ENCODE measurements at regions not wholly inside any gene's neighbourhood (a gene's known extent, or its start where the extent isn't known, plus 50 kb on each side); places are given as distances from the start of the nearest gene placed in this dataset.

GRCh38 chr10:61549861-61550260 lies 96.7 kb upstream of the TMEM26 start:
- Histone ChIP-seq H3K27me3 (ENCODE audit: low read length) (no peaks in the 10 kb centered on the region), H3F3A (ENCODE audit: low read length, unreplicated experiment) (no peaks in the 10 kb centered on the region), H3K4me2 (ENCODE audit: low read length) (no peak overlapping the region), H3K4me1 (ENCODE audit: insufficient read depth, low read length) (no peaks in the 10 kb centered on the region), H3K79me2 (ENCODE audit: low read length) (no peaks in the 10 kb centered on the region), H2AFZ (ENCODE audit: low read length) (no peak overlapping the region), H3K9ac (ENCODE audit: low read length) (no peak overlapping the region), H3K36me3 (ENCODE audit: low read depth, low read length) (no peaks in the 10 kb centered on the region), H3K9me2 (replicated peaks; ENCODE audit: low read length) (no peaks in the 10 kb centered on the region), H3K27ac (ENCODE audit: low read length) (no peak overlapping the region), H3K9me3 (ENCODE audit: low read length) (no peaks in the 10 kb centered on the region), H3K4me3 (ENCODE audit: low read length) (no peak overlapping the region), H4K20me1 (ENCODE audit: low read length) (no peaks in the 10 kb centered on the region)
- TF ChIP-seq CTCF (conservative IDR thresholded peaks at IDR 0.05; ENCODE audit: low read depth, low read length) (no peak), EZH2phosphoT487 (IDR thresholded peaks at IDR 0.05; ENCODE audit: borderline replicate concordance, low read length) (no peak), EZH2 (IDR thresholded peaks at IDR 0.05; ENCODE audit: low read length, unreplicated experiment) (no peak)
- CTCF ChIA-PET: no interaction called here
- ATAC-seq (no peak), DNase-seq (no peak)
- no TSS peak for BruUV-seq (replicated peaks)
- POLR2A ChIA-PET (ENCODE audit: unreplicated experiment): interaction anchor here (0.7 kb wide), 1 partner anchor 267 kb away, joined by 5 read pairs; no protein-coding TSS in a partner anchor
- intact Hi-C loops (cut with micrococcal nuclease): no loop called here

- Histone ChIP-seq H3K4me1 (ENCODE audit: insufficient read depth, low read length) (no peaks in the 10 kb centered on the region), H3K9me2 (replicated peaks; ENCODE audit: low read length) (no peaks in the 10 kb centered on the region), H3K9ac (ENCODE audit: low read length) (no peak overlapping the region), H3K27ac (ENCODE audit: low read length) (no peak overlapping the region), H3K4me2 (ENCODE audit: low read length) (no peak overlapping the region), H4K20me1 (ENCODE audit: low read length) (no peaks in the 10 kb centered on the region), H3K36me3 (ENCODE audit: low read depth, low read length) (no peaks in the 10 kb centered on the region), H3K79me2 (ENCODE audit: low read length) (no peaks in the 10 kb centered on the region), H3K4me3 (ENCODE audit: low read length) (no peak overlapping the region), H3F3A (ENCODE audit: low read length, unreplicated experiment) (no peaks in the 10 kb centered on the region), H3K27me3 (ENCODE audit: low read length) (no peaks in the 10 kb centered on the region), H3K9me3 (ENCODE audit: low read length) (no peaks in the 10 kb centered on the region), H2AFZ (ENCODE audit: low read length) (no peak overlapping the region)
- TF ChIP-seq CTCF (conservative IDR thresholded peaks at IDR 0.05; ENCODE audit: low read depth, low read length): no peak
- no peak for TF ChIP-seq EZH2phosphoT487 (IDR thresholded peaks at IDR 0.05; ENCODE audit: borderline replicate concordance, low read length)
- TF ChIP-seq EZH2 (IDR thresholded peaks at IDR 0.05; ENCODE audit: low read length, unreplicated experiment): no peak
- ChIA-PET POLR2A (ENCODE audit: unreplicated experiment) (no interaction called here), CTCF (no interaction called here)
- BruUV-seq (replicated peaks): no TSS peak
- ATAC-seq (no peak), DNase-seq (no peak)
- intact Hi-C loops (cut with micrococcal nuclease): no loop called here
These were observed 95.2 kb upstream of the TMEM26 start for GRCh38 chr10:61548364-61548763.

DNA sequence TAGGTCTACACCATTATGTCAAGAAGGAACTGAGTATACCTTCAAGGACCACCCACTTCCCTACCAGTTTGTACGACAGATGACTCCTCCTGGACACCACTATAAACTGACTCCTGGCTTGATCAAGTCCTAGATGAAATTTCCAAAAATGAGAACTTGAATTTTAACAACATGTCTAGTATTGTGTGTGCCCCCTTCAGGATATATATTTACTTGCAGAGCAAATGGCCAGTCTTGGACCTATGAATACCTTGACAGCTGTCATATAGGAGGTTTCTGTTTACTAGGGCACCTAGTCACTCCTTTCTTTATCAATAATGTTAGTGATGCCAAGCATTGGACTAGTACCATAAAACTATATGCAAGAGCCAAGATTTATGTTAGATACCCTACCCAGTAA lies 94.1 kb upstream of the TMEM26 start:
- Histone ChIP-seq H3K9ac (ENCODE audit: low read length) (no peak overlapping the region), H3K79me2 (ENCODE audit: low read length) (no peaks in the 10 kb centered on the region), H3K9me3 (ENCODE audit: low read length) (no peaks in the 10 kb centered on the region), H3K4me2 (ENCODE audit: low read length) (no peak overlapping the region), H3K9me2 (replicated peaks; ENCODE audit: low read length) (no peaks in the 10 kb centered on the region), H3K27me3 (ENCODE audit: low read length) (no peaks in the 10 kb centered on the region), H3K4me1 (ENCODE audit: insufficient read depth, low read length) (no peaks in the 10 kb centered on the region), H3K4me3 (ENCODE audit: low read length) (no peak overlapping the region), H2AFZ (ENCODE audit: low read length) (no peak overlapping the region), H3K27ac (ENCODE audit: low read length) (no peak overlapping the region), H3K36me3 (ENCODE audit: low read depth, low read length) (no peaks in the 10 kb centered on the region), H3F3A (ENCODE audit: low read length, unreplicated experiment) (no peaks in the 10 kb centered on the region), H4K20me1 (ENCODE audit: low read length) (no peaks in the 10 kb centered on the region)
- DNase-seq (peak; percentile 65), ATAC-seq (peak; percentile 82)
- POLR2A ChIA-PET (ENCODE audit: unreplicated experiment): no interaction called here
- CTCF ChIA-PET: no interaction called here
- TF ChIP-seq EZH2 (IDR thresholded peaks at IDR 0.05; ENCODE audit: low read length, unreplicated experiment) (no peak), CTCF (conservative IDR thresholded peaks at IDR 0.05; ENCODE audit: low read depth, low read length) (peak; percentile 86)
- intact Hi-C loops (cut with micrococcal nuclease): no loop called here
- no TSS peak for BruUV-seq (replicated peaks)

Data from PC-3 (cell line).